Effector CD4-positive, alpha-beta T cell (primary cell): ENCODE measurements at regions not wholly inside any gene's neighbourhood (a gene's known extent, or its start where the extent isn't known, plus 50 kb on each side); places are given as distances from the start of the nearest gene placed in this dataset.

Experiments
- DNase-seq: peaks from one replicate; pipeline ENCODE4 v3.0.0-alpha.2; 2020

DNA sequence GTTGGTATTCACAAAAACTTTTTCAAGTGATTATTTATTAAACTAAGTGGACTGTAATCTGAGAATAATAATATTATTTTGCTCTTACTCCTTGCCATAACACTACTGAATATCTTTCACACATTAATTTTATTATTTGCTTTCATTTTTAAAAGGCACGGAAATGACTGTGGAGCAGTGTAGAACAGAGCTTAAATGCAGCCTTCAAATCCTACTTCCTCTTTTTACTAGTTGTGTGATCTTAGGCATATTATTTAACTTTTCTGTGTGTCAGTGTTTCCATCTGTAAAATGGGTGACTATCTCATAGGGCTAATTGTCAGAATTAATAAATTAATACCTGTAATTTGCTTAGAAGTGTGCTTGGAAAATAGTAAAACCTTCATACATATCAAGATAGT is 55.5 kb upstream of the SLC8A1 start:
- DNase-seq, result no peak

DNA sequence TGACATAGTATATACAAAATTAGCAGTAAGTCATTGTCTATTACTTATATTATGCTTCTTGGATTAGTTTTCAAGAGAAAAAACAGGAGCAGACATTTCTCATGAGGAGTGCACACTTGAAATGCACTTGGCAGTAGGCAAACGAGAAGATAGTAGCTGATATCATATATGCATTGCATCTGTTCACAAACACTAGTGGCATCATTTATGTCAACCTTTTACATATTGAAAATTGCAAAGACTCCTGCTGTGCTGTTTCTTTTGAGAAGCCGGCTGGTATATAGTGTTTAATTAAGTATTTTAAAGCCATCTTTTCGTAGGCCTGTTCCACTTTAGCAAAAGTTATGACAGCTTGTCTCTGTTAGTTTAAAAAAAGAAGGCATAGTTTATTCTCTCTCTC is 58.4 kb upstream of the SLC8A1 start:
- no peak for DNase-seq

DNA sequence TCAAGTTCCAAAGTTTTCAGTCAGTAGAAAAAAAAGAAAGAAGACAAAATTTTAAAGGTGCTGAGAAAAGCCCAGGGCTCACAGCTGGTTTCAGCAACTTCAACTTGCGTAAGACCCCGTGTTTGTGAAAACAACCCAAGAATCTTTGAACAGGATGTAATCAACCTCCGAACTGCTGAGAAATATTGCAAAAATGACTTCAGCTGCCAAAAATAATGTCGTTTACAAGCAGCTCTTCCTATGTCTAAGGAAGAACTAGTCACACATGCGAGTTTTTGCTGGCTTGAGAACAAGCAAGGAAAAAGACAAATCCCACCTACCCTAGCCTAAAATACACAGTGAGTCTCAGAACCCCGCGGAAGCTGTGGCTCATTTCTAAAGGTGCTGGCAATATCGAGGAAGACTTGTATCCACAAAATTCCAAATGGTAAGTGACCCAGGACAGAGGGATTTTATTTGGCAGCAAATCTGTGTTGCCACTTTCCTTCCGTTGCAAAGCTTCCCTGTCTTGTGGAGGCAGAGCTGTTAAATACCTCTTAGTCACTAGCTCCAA is 59.8 kb upstream of the SLC8A1 start:
- no peak for DNase-seq

DNA sequence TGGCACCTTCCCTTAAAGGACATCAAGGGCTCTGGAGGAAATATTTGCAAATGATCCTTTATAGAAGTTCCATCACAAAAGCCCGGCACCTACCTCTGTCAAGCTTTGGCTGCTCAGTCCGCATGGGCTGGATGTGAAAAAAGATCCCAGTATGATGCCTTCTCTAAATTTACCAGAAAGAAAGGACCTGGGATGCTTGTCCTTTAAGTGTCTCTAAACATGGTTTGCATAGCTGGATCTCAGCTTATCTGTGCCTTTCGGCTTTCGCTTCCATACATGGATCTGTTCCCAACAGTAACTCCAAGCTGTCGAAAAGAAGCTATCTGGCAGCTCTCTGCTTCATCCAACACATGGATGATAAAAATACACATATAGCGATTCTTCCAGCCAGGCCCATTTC is 60.4 kb upstream of the SLC8A1 start:
- no peak for DNase-seq

DNA sequence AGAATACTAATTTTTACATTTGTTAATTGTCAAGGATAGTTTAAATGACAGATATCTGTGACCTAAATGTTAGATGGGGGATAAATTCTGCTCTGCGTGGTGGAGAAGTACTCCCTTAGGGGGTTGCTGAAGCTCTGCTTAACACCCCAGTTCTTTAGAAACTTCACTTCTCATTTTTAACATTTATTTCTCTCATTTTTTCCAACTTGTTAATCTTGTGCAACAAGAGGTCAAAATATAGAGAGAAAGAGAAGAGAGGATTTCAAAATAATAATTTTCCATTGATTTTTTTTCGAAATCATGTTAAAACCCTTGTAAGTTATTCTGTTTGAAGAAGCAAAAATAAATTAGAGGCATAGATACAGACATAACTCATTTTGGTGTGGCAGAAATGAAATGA is 61.3 kb upstream of the SLC8A1 start:
- DNase-seq, result no peak

DNA sequence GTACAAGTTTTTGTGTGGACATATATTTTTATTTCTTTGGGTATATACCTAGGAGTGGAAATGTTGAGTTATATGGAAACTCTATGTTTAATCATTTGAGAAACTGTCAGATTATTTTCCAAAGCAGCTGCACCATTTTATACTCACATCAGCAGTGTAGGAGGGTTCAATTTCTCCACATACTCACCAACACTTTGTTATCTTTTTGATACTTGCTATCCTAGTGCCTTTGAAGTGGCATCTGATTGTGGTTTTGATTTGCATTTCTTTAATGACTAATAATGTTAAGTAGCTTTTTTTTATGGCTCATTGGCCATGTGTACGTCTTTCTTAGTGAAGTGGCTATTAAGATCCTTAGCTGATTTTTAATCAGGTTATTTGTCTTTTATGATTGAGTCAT is 64.7 kb upstream of the SLC8A1 start:
- no peak for DNase-seq

DNA sequence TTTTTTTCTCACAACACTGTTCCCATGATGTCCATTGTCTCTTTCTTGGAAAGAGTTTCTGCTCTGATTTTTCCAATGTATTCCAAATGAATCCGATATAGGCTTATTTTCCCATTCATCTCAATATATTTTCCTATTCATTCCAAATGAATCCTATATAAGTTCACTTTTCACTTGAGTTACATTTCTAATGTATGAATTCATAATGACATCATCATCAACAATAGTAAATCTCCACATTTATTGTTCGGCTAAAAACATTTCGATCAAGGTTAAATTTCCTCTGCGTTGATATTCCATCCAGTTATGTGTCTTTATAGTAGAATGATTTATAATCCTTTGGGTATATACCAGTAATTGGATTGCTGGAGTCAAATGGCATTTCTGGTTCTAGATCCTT is 76.7 kb upstream of the SLC8A1 start:
- DNase-seq, result no peak

DNA sequence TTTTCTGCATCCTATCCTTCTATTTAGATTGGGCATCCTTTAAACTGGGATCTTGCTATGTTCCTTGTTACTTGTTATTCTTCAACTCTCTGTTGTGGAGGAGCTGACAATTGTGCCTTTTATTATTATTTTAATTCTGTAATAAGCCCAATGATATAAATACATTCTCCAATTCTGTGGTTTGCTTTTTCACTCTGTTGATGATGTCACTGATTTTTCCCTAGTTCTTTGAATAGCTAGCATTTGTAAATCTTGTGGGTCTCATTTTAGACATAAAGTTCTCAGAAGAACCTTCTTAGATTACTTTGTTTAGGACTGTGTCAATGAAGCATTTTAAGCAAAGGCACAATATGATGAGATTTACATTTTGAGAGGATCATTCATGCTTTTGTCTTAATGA is 79.5 kb upstream of the SLC8A1 start:
- no peak for DNase-seq

DNA sequence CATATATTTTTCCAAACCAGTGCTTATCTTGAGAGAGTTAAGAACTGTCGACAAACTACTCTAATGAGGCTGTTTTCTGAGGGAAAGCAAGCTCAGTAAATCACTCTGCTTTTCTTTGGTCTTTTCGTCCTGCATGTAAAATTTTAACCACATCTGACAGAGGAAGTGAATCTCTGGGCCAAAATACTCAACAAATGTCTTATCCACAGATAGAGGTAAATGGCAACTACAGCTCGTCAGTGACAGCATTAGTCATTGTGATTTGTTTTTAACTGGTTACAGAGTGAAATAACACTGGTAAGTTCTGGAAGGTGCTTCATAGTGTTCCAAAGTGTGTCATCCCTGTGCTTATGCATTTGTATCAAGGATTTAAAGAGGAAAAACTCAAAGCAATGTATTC is 82.6 kb upstream of the SLC8A1 start:
- no peak for DNase-seq

DNA sequence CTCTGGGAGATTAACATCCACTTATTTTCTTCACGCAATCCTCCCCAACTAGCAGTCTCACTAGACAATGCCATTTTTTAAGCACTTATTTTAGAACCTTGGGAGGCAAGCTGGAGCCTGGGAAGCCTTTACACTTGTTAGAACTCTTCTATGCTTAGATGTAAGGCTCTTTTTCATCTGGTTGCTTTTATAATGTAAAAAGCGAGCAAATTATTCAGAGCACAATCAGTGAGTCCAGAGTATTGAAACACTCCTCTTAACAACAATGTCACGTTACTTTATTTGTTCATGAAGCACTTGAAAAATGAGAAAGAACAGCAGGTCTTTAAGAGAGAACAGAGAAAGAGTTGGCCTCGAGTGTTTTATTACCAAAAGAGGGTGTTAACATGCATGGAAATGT is 84.1 kb upstream of the SLC8A1 start:
- no peak for DNase-seq

DNA sequence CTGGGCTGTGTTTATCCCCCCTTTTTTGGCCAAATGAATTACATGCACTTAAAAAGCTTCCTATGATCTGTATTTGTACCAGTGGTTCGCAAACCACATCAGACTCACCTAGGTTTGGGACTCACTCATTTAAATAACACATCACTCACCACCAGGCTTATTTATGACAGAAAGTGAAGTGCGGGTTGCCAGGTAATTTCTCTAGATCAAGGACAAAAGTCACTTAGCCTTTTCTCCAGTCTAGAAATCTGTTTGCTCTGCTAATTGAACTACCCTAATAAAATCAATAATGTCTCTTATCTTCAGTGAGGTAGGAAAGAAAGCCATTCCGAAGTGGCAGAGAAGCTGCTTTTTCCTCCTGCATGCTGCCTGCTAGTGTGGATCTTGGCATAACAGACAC is 88.1 kb upstream of the SLC8A1 start:
- no peak for DNase-seq

DNA sequence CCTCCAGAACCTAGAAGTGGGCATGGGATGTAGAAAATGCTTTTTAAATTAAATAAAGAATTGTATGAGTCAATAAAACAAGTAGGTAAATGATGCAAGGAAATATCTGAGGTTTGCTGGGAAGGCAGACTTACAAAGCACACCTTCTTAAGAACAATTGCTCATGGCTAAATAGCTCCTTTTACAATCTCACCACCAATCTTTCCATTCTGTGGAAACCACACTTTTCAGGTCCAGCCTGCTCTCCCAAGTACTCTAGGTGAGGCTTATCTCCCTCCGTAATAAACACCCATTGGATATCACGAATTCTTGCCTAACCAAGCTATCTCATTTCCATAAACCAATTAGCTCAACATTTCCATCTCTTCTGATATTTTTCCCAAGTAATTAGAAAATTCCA is 91.5 kb upstream of the SLC8A1 start:
- DNase-seq, result no peak

DNA sequence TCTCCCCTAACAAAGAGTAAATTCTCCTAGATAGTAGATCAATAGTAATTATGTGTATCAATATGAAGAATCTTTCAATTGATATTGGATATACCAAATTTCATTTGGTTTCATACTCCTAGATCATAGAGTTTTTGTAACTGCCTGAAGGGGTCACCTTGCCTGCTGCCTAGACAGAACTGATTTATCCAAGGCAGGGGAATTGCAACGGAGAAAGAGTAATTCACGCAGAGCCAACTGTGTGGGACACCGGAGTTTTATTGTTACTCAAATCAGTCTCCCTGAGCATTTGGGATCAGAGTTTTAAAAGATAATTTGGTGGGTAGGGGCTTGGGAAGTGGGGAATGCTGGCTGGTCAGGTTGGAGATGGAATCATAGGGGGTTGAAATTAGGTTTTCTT is 92.2 kb upstream of the SLC8A1 start:
- no peak for DNase-seq

DNA sequence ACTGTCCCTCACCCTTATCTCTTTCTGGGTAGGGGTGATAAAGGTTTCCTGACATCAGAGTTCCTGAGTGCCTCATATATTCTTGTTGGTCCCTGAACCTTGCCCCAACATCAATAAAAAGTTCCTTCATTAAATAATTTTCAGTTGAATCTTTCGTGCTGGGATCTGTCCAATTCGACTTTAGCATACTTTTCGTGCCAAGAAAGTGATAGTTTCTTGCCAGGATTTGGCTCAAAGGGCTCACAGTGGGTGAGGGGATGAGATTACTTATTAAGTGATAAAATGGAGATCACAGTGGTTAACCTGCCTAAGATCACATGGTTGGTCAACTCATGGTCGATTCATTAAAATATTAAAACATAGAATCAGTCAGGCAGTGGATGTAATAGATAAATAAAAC is 93.8 kb upstream of the SLC8A1 start:
- no peak for DNase-seq

DNA sequence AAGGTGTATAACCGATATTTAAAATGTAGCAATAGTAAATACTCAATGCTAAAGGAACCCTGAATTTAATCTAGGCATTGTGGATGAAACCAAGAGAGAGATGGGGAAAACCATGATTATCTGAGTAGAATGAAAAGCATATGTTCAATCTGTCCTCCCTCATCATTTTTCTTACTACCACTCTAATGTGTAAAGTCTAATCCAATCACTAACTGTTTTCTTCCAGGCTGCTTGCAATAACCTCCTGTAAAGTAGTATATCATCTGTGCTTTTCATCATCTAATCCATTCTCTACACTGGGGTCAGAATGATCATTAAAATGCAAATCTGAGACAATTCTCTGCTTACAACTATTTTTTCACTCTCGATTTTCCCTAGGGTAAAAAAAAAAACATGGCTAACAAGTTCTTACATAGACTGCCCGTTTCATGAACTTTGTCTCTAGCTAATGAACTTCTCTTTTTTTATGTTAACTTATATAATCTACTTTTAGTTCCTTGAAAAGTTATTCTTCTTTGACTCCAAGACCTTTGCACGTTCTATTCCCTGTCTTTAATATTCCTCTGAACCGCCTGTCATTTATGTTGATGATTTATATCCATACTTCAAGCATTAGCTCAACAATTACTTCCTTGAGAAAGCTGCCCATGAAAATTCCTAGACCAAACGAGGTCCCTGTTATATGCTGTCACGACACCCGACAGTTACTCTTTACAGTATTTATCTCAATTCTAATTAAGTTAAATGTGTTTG is 94.7 kb upstream of the SLC8A1 start:
- DNase-seq, result no peak

DNA sequence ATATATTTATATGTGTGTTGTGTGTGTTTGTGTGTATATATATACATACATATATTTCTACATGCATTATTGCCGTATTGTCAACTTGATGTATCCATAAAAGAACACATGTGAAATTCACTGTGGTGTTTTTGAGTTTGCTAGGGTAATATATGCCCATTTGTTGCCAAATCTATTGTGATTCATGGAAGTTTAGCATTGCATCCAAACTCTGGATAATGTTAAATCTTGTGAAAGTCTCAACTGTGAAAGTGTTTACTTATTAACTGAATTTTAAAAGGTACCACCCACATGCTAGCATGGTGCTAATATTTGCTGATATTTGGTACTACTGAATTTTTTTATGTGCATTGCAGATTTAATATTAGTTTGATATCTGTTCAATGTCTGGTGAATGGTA is 96.6 kb upstream of the SLC8A1 start:
- no peak for DNase-seq

DNA sequence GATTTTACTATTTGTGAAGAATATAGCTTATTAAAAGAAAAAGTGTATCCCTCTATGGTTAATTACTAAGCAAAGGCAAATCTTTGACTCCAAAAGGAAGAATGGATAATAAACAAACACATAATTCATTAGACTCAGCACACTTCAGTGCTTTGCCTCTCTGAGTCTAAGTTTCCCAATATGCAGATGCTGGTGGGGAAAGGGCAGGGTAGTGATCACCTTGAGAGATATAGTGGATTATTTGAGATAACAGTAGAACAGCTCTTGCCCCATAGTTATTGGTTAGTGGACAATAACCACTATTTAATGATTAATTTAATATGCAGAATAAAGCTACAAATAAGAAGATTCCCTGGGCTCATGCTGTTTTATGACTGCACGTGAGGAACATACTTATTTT is 98.2 kb upstream of the SLC8A1 start:
- DNase-seq, result no peak

DNA sequence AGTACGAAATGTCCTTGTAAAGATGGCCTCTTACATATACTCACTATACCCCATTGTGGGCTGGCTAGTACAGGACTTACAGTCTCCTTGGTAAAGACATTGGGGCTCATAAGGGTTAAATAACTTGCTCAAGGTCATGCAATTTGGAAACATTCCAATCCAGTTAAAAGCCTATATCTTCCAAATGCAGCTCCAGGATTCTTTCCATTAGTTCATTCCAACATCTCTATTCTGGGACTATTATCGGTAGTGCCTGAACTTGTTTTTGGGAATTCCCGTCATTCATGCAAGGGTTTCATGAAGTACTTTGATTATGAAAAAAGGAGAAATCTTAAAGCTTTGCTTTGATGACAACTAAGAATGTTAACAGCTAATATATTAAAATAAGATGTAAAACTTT is 99.2 kb upstream of the SLC8A1 start:
- no peak for DNase-seq

DNA sequence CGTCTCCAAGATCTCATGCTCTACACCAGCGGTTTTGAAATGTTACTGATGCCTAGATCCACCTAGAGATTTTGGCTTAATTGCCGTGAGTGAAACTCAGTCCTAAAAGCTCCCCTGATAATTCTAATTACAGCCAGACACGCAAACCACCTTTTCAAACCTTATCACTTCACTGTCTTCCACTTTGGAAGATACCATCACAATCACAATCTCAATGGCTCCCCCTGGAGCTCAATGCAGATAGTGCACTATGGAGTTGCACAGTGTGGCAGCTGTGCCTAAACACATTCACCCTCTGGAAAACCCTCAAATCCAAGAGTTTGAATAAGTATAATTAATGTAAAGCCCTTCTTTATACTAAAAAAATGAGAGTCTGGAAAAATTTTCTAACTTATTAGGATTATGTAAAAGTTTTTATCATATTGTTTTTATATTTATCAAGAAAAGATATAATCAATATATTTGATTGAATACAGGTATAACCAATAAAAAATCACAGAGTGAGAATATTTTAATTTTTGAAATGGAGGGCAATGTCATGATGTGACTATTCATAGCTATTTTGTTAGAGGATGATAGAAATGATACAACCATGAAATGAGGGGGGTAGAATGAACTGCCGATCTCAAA is 102.9 kb upstream of the SLC8A1 start:
- DNase-seq, result no peak

DNA sequence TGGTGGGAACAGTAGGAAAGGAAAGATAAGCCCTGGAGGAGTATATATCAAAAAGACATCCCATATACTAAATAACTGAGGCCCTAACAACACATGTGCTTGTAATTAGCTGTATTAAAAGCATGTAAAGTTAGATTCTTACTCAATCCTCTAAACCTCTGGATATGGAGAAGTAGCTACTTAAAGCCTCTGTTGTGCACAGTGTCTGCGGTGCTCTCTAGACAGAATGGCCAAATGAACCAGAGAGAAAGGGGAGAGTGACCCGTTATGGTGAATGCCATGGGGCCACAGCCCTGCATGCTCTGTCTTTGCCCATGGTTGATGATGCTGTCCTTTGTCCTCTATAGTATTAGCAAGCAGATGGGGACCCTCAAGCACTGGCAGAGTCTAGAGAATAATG is 104.4 kb upstream of the SLC8A1 start:
- DNase-seq, result no peak

DNA sequence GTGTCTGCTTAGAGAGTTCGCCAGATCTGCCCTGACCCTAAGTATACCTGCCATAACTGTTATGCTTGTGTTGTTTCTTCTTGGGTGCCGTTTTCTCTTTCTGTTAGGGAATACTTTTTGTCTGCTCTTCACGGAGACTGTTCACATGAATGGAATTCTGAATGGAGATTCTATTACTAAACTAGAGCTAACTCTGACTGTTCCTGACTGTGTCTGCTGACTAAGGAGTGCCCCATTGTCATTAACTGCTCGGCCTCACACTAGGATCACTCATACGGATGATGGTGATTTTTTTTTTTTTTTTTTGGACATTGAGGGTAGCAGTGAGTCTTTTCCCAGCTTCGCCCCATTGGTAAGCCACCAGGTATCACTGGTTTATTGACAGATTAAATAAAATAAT is 104.8 kb upstream of the SLC8A1 start:
- no peak for DNase-seq

DNA sequence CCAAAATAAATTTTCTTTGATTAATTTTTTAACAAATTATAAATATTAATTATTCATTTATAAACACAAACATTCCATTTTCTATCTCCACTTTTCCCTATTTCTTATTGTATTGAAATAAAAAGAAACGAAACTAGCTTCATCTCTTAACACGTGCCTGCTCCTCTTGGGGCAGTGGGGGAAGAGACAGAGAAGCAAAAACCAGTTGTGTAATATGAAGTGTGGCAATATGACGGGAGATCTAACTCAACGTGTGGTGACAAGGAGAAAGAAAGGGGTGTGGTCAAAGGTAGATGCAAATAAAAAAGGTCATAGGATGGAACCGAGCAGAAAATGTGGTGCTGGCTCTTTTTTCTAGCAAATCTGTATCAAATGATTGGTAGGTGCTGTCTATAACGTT is 106.9 kb upstream of the SLC8A1 start:
- DNase-seq, result no peak

DNA sequence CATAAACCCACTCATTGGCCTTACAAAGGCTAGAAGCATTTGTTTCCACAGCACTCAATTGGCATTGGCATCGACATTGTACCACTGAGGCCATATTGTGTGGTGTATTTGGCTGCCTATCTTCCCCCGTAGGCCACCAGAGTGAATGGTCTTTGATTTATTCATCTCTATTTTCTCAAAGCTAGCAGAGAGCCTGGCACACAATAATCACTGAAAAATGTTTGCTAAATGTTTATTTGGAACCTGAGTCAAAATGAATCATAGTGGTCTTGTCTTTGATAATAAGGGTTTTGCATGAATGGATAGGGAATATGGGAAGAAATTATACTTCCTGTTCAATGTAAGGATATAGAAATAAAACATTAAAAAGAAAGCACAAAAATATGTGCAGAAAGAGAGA is 107.3 kb upstream of the SLC8A1 start:
- DNase-seq, result no peak

DNA sequence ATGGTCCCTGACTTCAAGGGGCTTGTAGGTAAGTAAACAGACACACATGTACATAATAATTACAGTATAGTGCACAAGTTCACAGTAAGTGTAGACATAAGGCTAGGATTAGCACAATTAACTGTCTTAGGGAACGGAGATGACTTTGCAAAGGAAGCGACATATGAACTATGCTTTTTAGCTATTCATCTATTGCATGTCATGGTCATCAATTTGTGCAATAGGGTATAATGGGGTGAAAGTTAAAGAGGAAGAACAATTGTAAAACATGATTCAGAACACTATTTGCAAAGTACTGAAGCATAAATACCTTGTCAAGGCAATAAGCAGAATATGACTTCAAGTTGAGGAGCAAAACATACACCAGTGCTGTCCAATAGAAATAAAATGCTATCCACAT is 112.3 kb upstream of the SLC8A1 start:
- DNase-seq, result no peak

DNA sequence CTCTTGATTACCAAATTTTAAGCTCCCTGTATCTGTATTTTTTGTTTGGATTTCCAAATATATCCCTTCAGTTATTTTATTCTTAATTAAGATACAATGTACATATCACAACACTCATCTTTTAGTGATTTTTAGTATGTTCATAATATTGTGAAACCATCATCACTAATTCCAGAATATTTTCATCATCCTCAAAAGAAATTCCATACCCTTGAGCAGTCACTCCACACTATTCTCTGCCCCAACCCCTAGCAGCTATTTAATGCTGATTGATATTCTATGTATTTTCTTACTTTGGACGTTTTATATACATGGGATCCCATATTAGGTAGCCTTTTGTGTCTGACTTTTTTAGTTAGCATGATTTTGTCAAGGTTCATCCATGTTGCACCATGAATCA is 127.4 kb upstream of the SLC8A1 start:
- no peak for DNase-seq
